Trophoblast cell (in vitro differentiated cells and primary cell): ENCODE measurements at regions not wholly inside any gene's neighbourhood (a gene's known extent, or its start where the extent isn't known, plus 50 kb on each side); places are given as distances from the start of the nearest gene placed in this dataset.

Experiments
- DNase-seq, 2 donors: peaks; one replicate each; pipeline ENCODE4 v3.0.0-alpha.2; 2016
- H2AFZ ChIP-seq: 2 replicates; pipeline ENCODE4 v1.6.1; 2013; ENCODE audit warnings: low read length, moderate library complexity, mild to moderate bottlenecking; ENCODE audit not compliant: insufficient read depth, poor library complexity
- H2AK5ac ChIP-seq: 2 replicates; pipeline ENCODE4 v1.6.1; 2013; ENCODE audit warnings: mild to moderate bottlenecking, low read length
- H2BK120ac ChIP-seq: 2 replicates; pipeline ENCODE4 v1.6.1; 2013; ENCODE audit warnings: low read length, mild to moderate bottlenecking, moderate library complexity; ENCODE audit not compliant: insufficient read depth, poor library complexity
- H2BK12ac ChIP-seq: 2 replicates; pipeline ENCODE4 v1.6.1; 2013; ENCODE audit warnings: mild to moderate bottlenecking, low read length, moderate library complexity
- H2BK5ac ChIP-seq: 2 replicates; pipeline ENCODE4 v1.6.1; 2013; ENCODE audit warnings: low read length, low read depth, moderate library complexity, mild to moderate bottlenecking; ENCODE audit not compliant: poor library complexity
- H3K14ac ChIP-seq: 2 replicates; pipeline ENCODE4 v1.6.1; 2013; ENCODE audit warnings: mild to moderate bottlenecking, low read length
- H3K18ac ChIP-seq: 2 replicates; pipeline ENCODE4 v1.6.1; 2013; ENCODE audit warnings: mild to moderate bottlenecking, low read length
- H3K23ac ChIP-seq: 2 replicates; pipeline ENCODE4 v1.6.1; 2013; ENCODE audit warnings: low read length
- H3K27ac ChIP-seq: 2 replicates; pipeline ENCODE4 v1.5.1; 2013; ENCODE audit warnings: low read depth, mild to moderate bottlenecking, inconsistent platforms, low read length, moderate library complexity
- H3K27me3 ChIP-seq: 2 replicates; pipeline ENCODE4 v1.6.1; 2013; ENCODE audit warnings: inconsistent platforms, mild to moderate bottlenecking, low read length, moderate library complexity; ENCODE audit not compliant: insufficient read depth
- H3K36me3 ChIP-seq, 2 experiments: 1 replicate in 1 of 2; 2 replicates in 1 of 2; pipeline ENCODE4 v1.6.1; 2013; ENCODE audit warnings: low read length in 2 of 2, mild to moderate bottlenecking in 2 of 2, moderate library complexity in 1 of 2; ENCODE audit not compliant: insufficient read depth in 2 of 2, control insufficient read depth in 1 of 2
- H3K4ac ChIP-seq: 2 replicates; pipeline ENCODE4 v1.6.1; 2013; ENCODE audit warnings: low read depth, mild to moderate bottlenecking, low read length, moderate library complexity
- H3K4me1 ChIP-seq, 2 experiments: 1 replicate in 1 of 2; 2 replicates in 1 of 2; pipeline ENCODE4 v1.6.1; 2013; ENCODE audit warnings: low read length in 2 of 2, mild to moderate bottlenecking in 2 of 2, moderate library complexity in 1 of 2; ENCODE audit not compliant: insufficient read depth in 2 of 2, control insufficient read depth in 1 of 2
- H3K4me2 ChIP-seq: 2 replicates; pipeline ENCODE4 v1.6.1; 2013; ENCODE audit warnings: inconsistent platforms, mild to moderate bottlenecking, low read length, moderate library complexity
- H3K4me3 ChIP-seq: 2 replicates; pipeline ENCODE4 v1.5.1; 2013; ENCODE audit warnings: mild to moderate bottlenecking, low read depth, low read length, inconsistent platforms
- H3K79me1 ChIP-seq: one replicate; pipeline ENCODE4 v1.6.1; 2013; ENCODE audit warnings: low read length
- H3K79me2 ChIP-seq: 2 replicates; pipeline ENCODE4 v1.6.1; 2013; ENCODE audit warnings: low read length, mild to moderate bottlenecking; ENCODE audit not compliant: control insufficient read depth, insufficient read depth, poor library complexity
- H3K9ac ChIP-seq: 2 replicates; pipeline ENCODE4 v1.6.1; 2013; ENCODE audit warnings: mild to moderate bottlenecking, low read length
- H3K9me3 ChIP-seq: 2 replicates; pipeline ENCODE4 v1.6.1; 2013; ENCODE audit warnings: low read depth, mild to moderate bottlenecking, control low read depth, inconsistent platforms, low read length; ENCODE audit not compliant: insufficient read depth
- H4K12ac ChIP-seq: 2 replicates; pipeline ENCODE4 v1.6.1; 2013; ENCODE audit warnings: low read depth, mild to moderate bottlenecking, low read length, moderate library complexity
- H4K8ac ChIP-seq: 2 replicates; pipeline ENCODE4 v1.6.1; 2013; ENCODE audit warnings: low read depth, mild to moderate bottlenecking, low read length, moderate library complexity
- H4K91ac ChIP-seq: one replicate; pipeline ENCODE4 v1.6.1; 2013; ENCODE audit warnings: low read depth, mild to moderate bottlenecking, low read length, moderate library complexity
- WGBS: extraction: QIAGEN DNeasy Blood & Tissue Kit; methylation state at CpG from one replicate; pipeline ENCODE4 v1.1.7; 2013; ENCODE audit warnings: missing lambda C conversion rate; ENCODE audit not compliant: insufficient read length, insufficient coverage; ENCODE audit errors: extremely low coverage; 5-methylcytosine and 5-hydroxymethylcytosine counted together

DNA sequence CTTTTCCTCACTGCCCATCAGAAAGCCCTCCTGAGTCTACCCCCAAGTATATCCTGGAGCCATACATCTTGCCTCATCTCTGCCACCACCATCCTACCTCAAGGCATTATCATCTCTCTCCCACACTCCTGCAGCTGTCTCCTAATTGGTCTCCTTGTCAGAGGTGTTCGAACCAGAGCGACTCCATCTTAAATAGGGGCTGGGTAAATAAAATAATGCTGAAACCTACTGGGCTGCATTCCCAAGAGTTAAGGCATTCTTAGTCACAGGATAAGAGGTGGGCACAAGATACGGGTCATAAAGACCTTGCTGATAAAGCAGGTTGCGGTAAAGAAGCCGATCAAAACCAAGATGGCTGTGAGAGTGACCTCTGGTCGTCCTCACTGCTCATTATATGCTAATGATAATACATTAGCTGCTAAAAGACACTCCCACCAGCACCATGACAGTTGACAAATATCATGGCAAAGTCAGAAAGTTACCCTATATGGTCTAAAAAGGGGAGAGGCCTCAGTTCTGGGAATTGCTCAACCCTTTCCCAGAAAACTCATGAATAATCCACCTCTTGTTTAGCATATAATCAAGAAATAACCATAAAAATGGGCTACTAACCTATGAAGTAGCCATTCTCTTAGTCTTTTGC lies 97.0 kb upstream of the C16orf82 start:
- no peak overlapping the region for H3K18ac ChIP-seq
- H3K79me2 ChIP-seq = no peaks in the 10 kb centered on the region
- no peak overlapping the region for H3K4me2 ChIP-seq
- H2AFZ ChIP-seq = no peak overlapping the region
- H2BK5ac ChIP-seq = no peak overlapping the region
- H3K27me3 ChIP-seq = no peaks in the 10 kb centered on the region
- H3K79me1 ChIP-seq = no peaks in the 10 kb centered on the region
- H3K27ac ChIP-seq = no peak overlapping the region
- H4K8ac ChIP-seq = no peak overlapping the region
- no peak overlapping the region for H4K12ac ChIP-seq
- no peak overlapping the region for H3K4ac ChIP-seq
- no peaks in the 10 kb centered on the region for H3K4me1 ChIP-seq
- no peak overlapping the region for H3K14ac ChIP-seq
- H2BK120ac ChIP-seq = no peak overlapping the region
- H3K4me3 ChIP-seq = no peak overlapping the region
- no peak overlapping the region for H4K91ac ChIP-seq
- no CpG with 5 or more reads among the region's 6 CpGs for WGBS
- no peak overlapping the region for H2AK5ac ChIP-seq
- no peak overlapping the region for H3K9ac ChIP-seq
- H3K9me3 ChIP-seq = no peaks in the 10 kb centered on the region
- no peak for DNase-seq
- H2BK12ac ChIP-seq = no peak overlapping the region
- H3K36me3 ChIP-seq = no peaks in the 10 kb centered on the region
- H3K23ac ChIP-seq = no peak overlapping the region

DNA sequence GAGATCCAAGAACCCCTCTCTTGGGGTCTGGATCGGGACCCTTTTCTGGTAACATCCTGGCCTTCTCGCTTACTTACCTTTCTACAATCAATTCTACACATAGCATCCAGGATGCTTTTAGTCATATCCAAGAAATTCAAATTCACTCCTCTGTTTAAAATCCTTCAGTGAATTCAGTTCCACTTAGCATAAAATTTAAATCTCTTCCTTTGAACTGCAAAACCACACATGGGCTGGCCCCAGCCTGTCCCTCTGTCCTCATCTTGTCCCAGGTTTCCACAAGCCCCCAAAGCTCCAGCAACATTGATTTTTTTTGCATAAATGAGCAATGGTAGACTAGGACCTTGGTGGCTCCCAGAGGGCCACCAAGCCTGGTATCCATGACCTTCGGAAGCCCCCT lies 96.4 kb upstream of the C16orf82 start:
- H3K4me3 ChIP-seq = no peak overlapping the region
- no peak overlapping the region for H2BK12ac ChIP-seq
- H3K27me3 ChIP-seq = no peaks in the 10 kb centered on the region
- H2AFZ ChIP-seq = no peak overlapping the region
- H4K12ac ChIP-seq = no peak overlapping the region
- H4K91ac ChIP-seq = no peak overlapping the region
- H3K4ac ChIP-seq = no peak overlapping the region
- H3K23ac ChIP-seq = no peak overlapping the region
- H3K79me1 ChIP-seq = no peaks in the 10 kb centered on the region
- no peak overlapping the region for H2AK5ac ChIP-seq
- H3K36me3 ChIP-seq = no peaks in the 10 kb centered on the region
- WGBS = no CpG with 5 or more reads among the region's 3 CpGs
- H3K14ac ChIP-seq = no peak overlapping the region
- H3K9me3 ChIP-seq = no peaks in the 10 kb centered on the region
- no peak overlapping the region for H3K4me2 ChIP-seq
- DNase-seq = no peak
- no peak overlapping the region for H3K18ac ChIP-seq
- no peak overlapping the region for H4K8ac ChIP-seq
- H3K79me2 ChIP-seq = no peaks in the 10 kb centered on the region
- H2BK5ac ChIP-seq = no peak overlapping the region
- H3K4me1 ChIP-seq = no peaks in the 10 kb centered on the region
- H3K27ac ChIP-seq = no peak overlapping the region
- no peak overlapping the region for H2BK120ac ChIP-seq
- H3K9ac ChIP-seq = no peak overlapping the region

DNA sequence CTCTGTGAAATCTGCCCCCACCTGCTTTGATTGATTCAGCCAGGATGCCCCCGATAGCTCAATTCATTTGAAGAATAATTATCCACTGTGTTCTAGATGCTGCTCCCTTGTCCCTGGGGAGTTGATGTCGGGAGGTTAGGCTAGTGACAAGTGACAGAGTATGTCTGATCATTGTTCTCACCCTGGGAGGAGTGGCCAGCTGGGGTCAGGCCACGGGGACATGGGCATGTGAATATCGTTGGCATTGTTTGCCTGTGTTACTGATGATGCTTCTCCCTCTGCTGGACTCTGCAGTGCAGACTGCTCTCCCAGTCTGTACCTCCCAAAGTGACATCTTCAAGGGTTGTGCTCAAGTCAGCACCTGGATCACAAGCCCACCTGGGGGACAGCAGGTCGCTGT lies 89.9 kb upstream of the C16orf82 start:
- no peak overlapping the region for H2AK5ac ChIP-seq
- no peak overlapping the region for H2BK12ac ChIP-seq
- H3K18ac ChIP-seq = no peak overlapping the region
- no peak overlapping the region for H3K23ac ChIP-seq
- no peak overlapping the region for H2BK120ac ChIP-seq
- H3K36me3 ChIP-seq = no peaks in the 10 kb centered on the region
- H3K4me2 ChIP-seq = no peak overlapping the region
- H3K27ac ChIP-seq = no peak overlapping the region
- H3K9ac ChIP-seq = no peak overlapping the region
- H3K79me2 ChIP-seq = no peaks in the 10 kb centered on the region
- no peak overlapping the region for H4K91ac ChIP-seq
- H2AFZ ChIP-seq = no peak overlapping the region
- H4K8ac ChIP-seq = no peak overlapping the region
- no peak overlapping the region for H2BK5ac ChIP-seq
- WGBS = no CpG with 5 or more reads among the region's 5 CpGs
- H3K4me3 ChIP-seq = no peak overlapping the region
- no peaks in the 10 kb centered on the region for H3K79me1 ChIP-seq
- no peak for DNase-seq
- no peaks in the 10 kb centered on the region for H3K27me3 ChIP-seq
- H3K9me3 ChIP-seq = peaks cover 6% of the 10 kb centered on the region
- H4K12ac ChIP-seq = no peak overlapping the region
- H3K4ac ChIP-seq = no peak overlapping the region
- no peak overlapping the region for H3K14ac ChIP-seq
- H3K4me1 ChIP-seq = no peaks in the 10 kb centered on the region

DNA sequence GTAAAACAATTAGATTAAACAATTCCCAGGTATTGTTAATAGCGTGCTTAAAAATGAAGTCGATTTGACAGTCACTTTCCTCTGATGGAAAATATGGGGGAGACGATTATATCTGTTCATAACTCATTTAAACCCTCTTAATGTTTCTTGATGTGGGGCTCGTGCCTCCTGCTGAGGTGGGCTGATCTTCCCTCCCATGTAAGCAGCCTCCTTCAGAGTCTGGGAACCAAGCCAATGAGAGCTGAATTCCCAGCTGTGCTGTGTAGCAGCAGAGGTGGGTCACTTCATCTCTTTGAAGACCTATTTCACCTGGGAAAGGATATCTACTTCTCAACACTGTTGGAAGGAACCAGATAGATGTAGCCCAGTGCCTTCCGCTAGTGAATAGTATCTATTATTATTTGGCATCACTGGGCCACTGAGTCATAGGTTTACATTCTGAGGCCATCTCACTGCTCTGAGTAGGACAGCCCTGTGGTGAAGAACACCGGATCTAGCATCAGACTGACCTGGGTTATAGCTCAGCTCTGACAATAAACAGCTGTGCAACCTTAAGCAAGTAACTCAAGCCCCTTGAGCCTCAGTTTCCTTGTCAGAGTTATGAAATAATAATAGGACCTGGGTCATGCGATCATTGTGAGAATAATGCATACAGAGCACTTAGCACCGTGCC lies 85.3 kb upstream of the C16orf82 start:
- no peaks in the 10 kb centered on the region for H3K27me3 ChIP-seq
- no peak overlapping the region for H2BK120ac ChIP-seq
- H3K18ac ChIP-seq = no peak overlapping the region
- H3K23ac ChIP-seq = no peak overlapping the region
- no CpG with 5 or more reads among the region's 8 CpGs for WGBS
- no peak for DNase-seq
- H2BK12ac ChIP-seq = no peak overlapping the region
- H3K79me2 ChIP-seq = no peaks in the 10 kb centered on the region
- H3K79me1 ChIP-seq = no peaks in the 10 kb centered on the region
- H3K4me1 ChIP-seq = no peaks in the 10 kb centered on the region
- H2BK5ac ChIP-seq = no peak overlapping the region
- no peak overlapping the region for H4K91ac ChIP-seq
- no peak overlapping the region for H3K4ac ChIP-seq
- no peak overlapping the region for H3K27ac ChIP-seq
- H3K14ac ChIP-seq = no peak overlapping the region
- no peaks in the 10 kb centered on the region for H3K36me3 ChIP-seq
- H4K8ac ChIP-seq = no peak overlapping the region
- H3K4me2 ChIP-seq = no peak overlapping the region
- H4K12ac ChIP-seq = no peak overlapping the region
- peaks cover 6% of the 10 kb centered on the region for H3K9me3 ChIP-seq
- H2AK5ac ChIP-seq = no peak overlapping the region
- H2AFZ ChIP-seq = no peak overlapping the region
- no peak overlapping the region for H3K9ac ChIP-seq
- H3K4me3 ChIP-seq = no peak overlapping the region
